Right lobe of liver (tissue), 6 donors: ENCODE measurements at regions not wholly inside any gene's neighbourhood (a gene's known extent, or its start where the extent isn't known, plus 50 kb on each side); places are given as distances from the start of the nearest gene placed in this dataset.

Source experiments
- ATAC-seq, 4 donors: fragments of 200-7000 bp; cut with Tn5 transposase; one replicate each; pipeline ENCODE4 v1.9.1; 2020; ENCODE audit warnings: mild to moderate bottlenecking in 4 of 4, moderate library complexity in 4 of 4
- DNase-seq, 3 donors: peaks; one replicate each; pipeline ENCODE4 v3.0.0-alpha.2; 2020
- H3K27ac ChIP-seq, 3 donors: fragments of 200-600 bp; one replicate each; pipeline ENCODE4 v1.8.0; 2022
- H3K27me3 ChIP-seq, 2 donors: fragments of 200-600 bp; one replicate each; pipeline ENCODE4 v1.8.0; 2022
- H3K36me3 ChIP-seq, 4 donors: fragments of 200-600 bp; sonication (generic) in 1 of 4; one replicate each; pipeline versions ENCODE4 v1.5.1 to v1.8.0; 2017 to 2022; ENCODE audit warnings: control low read depth in 1 of 4
- H3K4me1 ChIP-seq, 4 donors: fragments of 200-600 bp; sonication (generic) in 1 of 4; one replicate each; pipeline versions ENCODE4 v1.5.1 to v1.8.0; 2017 to 2022; ENCODE audit warnings: control low read depth in 1 of 4
- H3K4me3 ChIP-seq, 3 donors: fragments of 200-600 bp; one replicate each; pipeline ENCODE4 v1.8.0; 2022
- H3K9me3 ChIP-seq, 4 donors: fragments of 200-600 bp; sonication (generic) in 1 of 4; one replicate each; pipeline versions ENCODE4 v1.5.1 to v1.8.0; 2017 to 2022; ENCODE audit warnings: control low read depth in 1 of 4
- POLR2A ChIP-seq: fragments of 450-650 bp; IDR thresholded peaks from one replicate; pipeline ENCODE4 v1.6.1; 2017; ENCODE audit warnings: antibody characterized with exemption, mild to moderate bottlenecking
- WGBS: methylation state at CpG from one replicate; pipeline ENCODE4 v1.1.6; 2018; ENCODE audit warnings: low coverage, low lambda C conversion rate; ENCODE audit not compliant: insufficient coverage; ENCODE audit errors: missing lambda C conversion rate; 5-methylcytosine and 5-hydroxymethylcytosine counted together
- intact Hi-C, 2 donors: fragments of 100-400 bp; cut with DNase I; formaldehyde crosslinking; loops; one replicate each; pipeline versions ENCODE4 v1.11.2 to v1.14.1; 2022
- TF ChIP-seq, protein P1 (sequence below), 4 donors: fragments of 200-600 bp in 3 of 4; fragments of 450-650 bp in 1 of 4; IDR thresholded peaks; one replicate each; pipeline versions ENCODE4 v1.5.1 to v1.8.0; 2016 to 2022; ENCODE audit warnings: antibody characterized with exemption in 4 of 4, mild to moderate bottlenecking in 2 of 4
- donor health status: DM: no; HTN: yes; CAD: no.
- donor health status: DM: no; HTN: no; CAD: no.
- donor health status: DM: no; HTN: no; CAD: no.
- donor health status: DM: no; HTN: yes; CAD: no.
- donor health status: DM: no; HTN: yes; CAD: no.

DNA sequence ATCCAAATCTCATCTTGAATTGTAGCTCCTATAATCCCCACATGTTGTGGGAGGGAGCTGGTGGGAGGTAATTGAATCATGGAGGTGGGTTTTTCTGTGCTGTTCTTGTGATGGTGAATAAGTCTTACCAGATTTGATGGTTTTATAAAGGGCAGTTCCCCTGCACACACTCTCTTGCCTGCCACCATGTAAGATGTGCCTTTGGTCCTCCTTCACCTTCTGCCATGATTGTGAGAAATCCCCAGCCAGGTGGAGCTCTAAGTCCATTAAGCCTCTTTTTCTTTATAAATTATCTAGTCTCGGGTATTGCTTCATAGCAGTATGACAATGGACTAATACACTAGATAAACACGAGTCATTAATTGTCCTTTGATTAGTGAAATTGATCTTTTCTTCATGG lies 214.5 kb upstream of the CFAP20DC start:
- intact Hi-C loops, result no loop called here
- Histone ChIP-seq H3K36me3 (no peaks in the 10 kb centered on the region), H3K9me3 (no peaks in the 10 kb centered on the region), H3K4me3 (no peak overlapping the region), H3K27me3 (no peaks in the 10 kb centered on the region), H3K4me1 (no peaks in the 10 kb centered on the region), H3K27ac (no peak overlapping the region)
- TF ChIP-seq, protein P1, sequence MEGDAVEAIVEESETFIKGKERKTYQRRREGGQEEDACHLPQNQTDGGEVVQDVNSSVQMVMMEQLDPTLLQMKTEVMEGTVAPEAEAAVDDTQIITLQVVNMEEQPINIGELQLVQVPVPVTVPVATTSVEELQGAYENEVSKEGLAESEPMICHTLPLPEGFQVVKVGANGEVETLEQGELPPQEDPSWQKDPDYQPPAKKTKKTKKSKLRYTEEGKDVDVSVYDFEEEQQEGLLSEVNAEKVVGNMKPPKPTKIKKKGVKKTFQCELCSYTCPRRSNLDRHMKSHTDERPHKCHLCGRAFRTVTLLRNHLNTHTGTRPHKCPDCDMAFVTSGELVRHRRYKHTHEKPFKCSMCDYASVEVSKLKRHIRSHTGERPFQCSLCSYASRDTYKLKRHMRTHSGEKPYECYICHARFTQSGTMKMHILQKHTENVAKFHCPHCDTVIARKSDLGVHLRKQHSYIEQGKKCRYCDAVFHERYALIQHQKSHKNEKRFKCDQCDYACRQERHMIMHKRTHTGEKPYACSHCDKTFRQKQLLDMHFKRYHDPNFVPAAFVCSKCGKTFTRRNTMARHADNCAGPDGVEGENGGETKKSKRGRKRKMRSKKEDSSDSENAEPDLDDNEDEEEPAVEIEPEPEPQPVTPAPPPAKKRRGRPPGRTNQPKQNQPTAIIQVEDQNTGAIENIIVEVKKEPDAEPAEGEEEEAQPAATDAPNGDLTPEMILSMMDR (IDR thresholded peaks at IDR 0.05), result no peak
- TF ChIP-seq POLR2A, result no peak
- no peak for ATAC-seq
- no peak for DNase-seq
- 76% methylated on average over 2 of the region's 2 CpGs for WGBS

GRCh38 chr3:59263152-59263551 lies 213.3 kb upstream of the CFAP20DC start:
- no peaks in the 10 kb centered on the region for H3K27me3 ChIP-seq
- no peak overlapping the region for H3K4me3 ChIP-seq
- ATAC-seq, result peak in 1 of 4 donors; percentile 37
- WGBS, result 25% methylated on average over 3 of the region's 3 CpGs
- H3K9me3 ChIP-seq, result no peaks in the 10 kb centered on the region
- H3K36me3 ChIP-seq, result no peaks in the 10 kb centered on the region
- TF ChIP-seq POLR2A, result no peak
- TF ChIP-seq, protein P1 (IDR thresholded peaks at IDR 0.05), result no peak
- intact Hi-C loops, result no loop called here
- DNase-seq, result no peak
- H3K27ac ChIP-seq, result no peak overlapping the region
- H3K4me1 ChIP-seq, result no peaks in the 10 kb centered on the region

- H3K9me3 ChIP-seq, result no peaks in the 10 kb centered on the region
- 34% methylated on average over 2 of the region's 2 CpGs for WGBS
- H3K4me3 ChIP-seq, result no peak overlapping the region
- TF ChIP-seq, protein P1 (IDR thresholded peaks at IDR 0.05), result no peak
- TF ChIP-seq POLR2A, result no peak
- no peak overlapping the region for H3K27ac ChIP-seq
- ATAC-seq (peak in 3 of 4 donors; percentile 28 to 52 (median 43)), DNase-seq (no peak)
- H3K4me1 ChIP-seq, result no peaks in the 10 kb centered on the region
- no peaks in the 10 kb centered on the region for H3K27me3 ChIP-seq
- intact Hi-C loops, result no loop called here
- H3K36me3 ChIP-seq, result no peaks in the 10 kb centered on the region
Observed at GRCh38 chr3:59262076-59262498, 212.3 kb upstream of the CFAP20DC start.

- Histone ChIP-seq H3K4me3 (no peak overlapping the region), H3K27me3 (no peaks in the 10 kb centered on the region), H3K36me3 (no peaks in the 10 kb centered on the region), H3K4me1 (no peaks in the 10 kb centered on the region), H3K9me3 (no peaks in the 10 kb centered on the region), H3K27ac (no peak overlapping the region)
- TF ChIP-seq POLR2A, result no peak
- TF ChIP-seq, protein P1 (IDR thresholded peaks at IDR 0.05), result no peak
- ATAC-seq (no peak), DNase-seq (no peak)
- intact Hi-C loops, result no loop called here
Observed at GRCh38 chr3:59261009-59261408, 211.2 kb upstream of the CFAP20DC start.

DNA sequence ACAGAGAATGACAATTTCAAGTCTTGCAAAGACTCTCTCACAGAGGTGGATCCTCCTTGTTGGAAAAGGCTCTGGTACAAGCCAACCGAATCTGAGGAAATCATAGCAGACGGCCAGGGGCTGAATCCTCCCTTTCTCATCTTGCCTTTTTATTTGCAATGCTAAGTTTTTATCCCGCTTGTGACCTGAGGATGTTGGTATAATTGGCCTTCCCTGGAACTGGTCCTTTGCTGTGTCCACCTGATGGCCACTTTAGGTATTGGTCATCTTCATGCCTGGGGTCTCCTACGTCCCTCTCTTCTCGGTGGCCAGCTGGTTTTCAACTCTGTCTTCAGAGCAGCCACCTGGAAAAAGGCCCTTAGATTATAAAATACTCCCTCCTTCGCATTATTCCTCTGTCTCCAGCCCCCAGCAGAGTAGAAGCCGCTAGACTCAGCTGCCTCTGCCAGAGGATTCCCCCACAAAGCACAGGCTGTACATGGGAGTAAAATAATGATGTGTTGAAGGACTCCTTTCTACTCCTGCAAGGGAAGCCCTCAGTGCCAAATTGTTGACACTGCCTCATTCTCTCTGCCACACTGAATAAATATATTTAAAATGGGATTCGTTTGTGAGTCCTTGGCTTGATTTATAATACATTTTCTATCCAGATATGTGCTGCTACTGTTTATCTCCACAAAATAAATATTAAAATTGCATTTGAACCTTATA lies 208.9 kb upstream of the CFAP20DC start:
- intact Hi-C loops, result no loop called here
- Histone ChIP-seq H3K27me3 (no peaks in the 10 kb centered on the region), H3K27ac (no peak overlapping the region), H3K36me3 (no peaks in the 10 kb centered on the region), H3K9me3 (no peaks in the 10 kb centered on the region), H3K4me1 (no peaks in the 10 kb centered on the region), H3K4me3 (no peak overlapping the region)
- no peak for TF ChIP-seq POLR2A
- TF ChIP-seq, protein P1 (IDR thresholded peaks at IDR 0.05), result no peak
- DNase-seq (no peak), ATAC-seq (no peak)
- WGBS, result 70% methylated on average over 6 of the region's 8 CpGs
